ENCODE measurements at regions not wholly inside any gene's neighbourhood (a gene's known extent, or its start where the extent isn't known, plus 50 kb on each side); places are given as distances from the start of the nearest gene placed in this dataset.

GRCh38 chr12:92506891-92507290, 195.9 kb upstream of the PLEKHG7 start:
- Mint-ChIP-seq H3K27me3 (no peaks in the 10 kb centered on the region), H3K36me3 (peaks cover 3% of the 10 kb centered on the region), H3K27ac (no peak overlapping the region), H3K4me1 (peaks cover 39% of the 10 kb centered on the region), H3K4me3 (no peak overlapping the region), H3K9me3 (peaks cover 6% of the 10 kb centered on the region)
- DNase-seq = no peak
- CTCF ChIA-PET = interaction anchor here (5.6 to 6.3 kb wide), 2 partner anchors 13 to 63 kb away, joined by 32 to 54 read pairs; no protein-coding TSS in a partner anchor

DNA sequence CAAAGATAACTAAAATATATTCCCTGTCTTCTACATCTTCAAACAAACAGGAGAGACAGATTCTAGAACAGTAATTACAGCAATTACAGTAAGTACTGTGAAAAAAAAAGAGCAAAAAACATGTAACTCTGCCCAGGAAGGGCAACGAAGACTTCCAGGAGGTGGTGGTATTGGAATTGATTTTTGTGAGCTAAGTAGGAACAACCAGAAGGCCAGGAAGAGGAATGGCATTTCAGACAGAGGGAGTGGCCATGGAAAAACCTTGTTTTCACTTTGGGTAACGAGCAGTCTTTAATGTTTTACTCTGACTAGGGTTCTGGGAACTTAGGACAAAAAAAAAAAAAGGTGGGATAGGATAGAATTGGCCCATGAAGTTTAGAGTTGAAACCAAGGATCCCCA, 196.3 kb upstream of the PLEKHG7 start:
- CTCF ChIA-PET = interaction anchor here (1.4 to 6.3 kb wide), 3 partner anchors 9 to 63 kb away, joined by 6 to 54 read pairs (median 32); no protein-coding TSS in a partner anchor
- H3K27me3 Mint-ChIP-seq = no peaks in the 10 kb centered on the region
- peaks cover 42% of the 10 kb centered on the region for H3K4me1 Mint-ChIP-seq
- H3K4me3 Mint-ChIP-seq = no peak overlapping the region
- H3K27ac Mint-ChIP-seq = peak overlapping the region; percentile 89
- peaks cover 6% of the 10 kb centered on the region for H3K9me3 Mint-ChIP-seq
- DNase-seq = no peak
- H3K36me3 Mint-ChIP-seq = peaks cover 3% of the 10 kb centered on the region

DNA sequence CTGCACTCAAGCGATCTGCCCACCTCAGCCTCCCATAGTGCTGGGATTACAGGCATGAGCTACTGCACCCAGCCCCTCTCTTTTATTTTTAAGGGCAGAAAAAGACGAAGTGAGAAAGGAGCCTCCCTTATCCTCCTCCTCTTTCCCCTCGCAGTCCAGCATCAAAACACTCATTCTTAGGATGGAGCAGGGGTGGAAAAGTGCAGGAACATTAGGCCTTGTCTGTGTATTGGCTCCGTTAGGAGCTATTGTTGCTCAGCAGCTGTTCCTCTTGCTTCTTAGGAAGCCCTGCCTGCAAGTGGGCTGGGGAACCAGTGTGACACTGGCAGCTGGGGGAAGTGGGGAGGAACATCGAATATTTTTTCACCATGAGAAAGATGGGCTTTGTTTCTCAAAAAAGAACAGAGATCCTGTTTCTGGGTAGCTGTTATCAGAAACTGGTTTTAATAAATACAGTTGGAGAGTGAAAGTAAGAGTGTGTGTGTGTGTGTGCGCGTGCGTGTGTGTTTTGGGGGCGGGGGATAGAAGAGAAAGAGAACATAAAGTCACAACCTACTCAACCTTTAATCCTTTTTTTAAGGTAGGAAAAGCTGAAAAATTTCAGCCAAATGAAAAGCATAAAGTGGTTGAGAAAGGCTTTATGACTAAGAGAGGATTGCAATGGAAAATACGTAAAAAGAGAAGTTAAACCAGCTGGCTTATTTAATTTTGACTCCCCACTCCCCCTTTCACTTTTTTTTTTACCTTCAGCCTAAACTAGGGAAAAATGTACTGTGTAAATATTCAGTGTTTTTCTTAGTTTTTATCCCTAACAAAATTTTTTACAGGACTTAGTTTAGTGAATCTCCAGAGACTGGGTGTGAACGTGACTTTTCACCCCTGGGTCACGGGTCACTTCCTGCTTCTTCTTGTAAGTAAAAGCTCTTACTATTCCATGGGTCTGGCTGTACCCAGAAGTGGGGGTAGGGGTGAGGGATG, 197.2 kb upstream of the PLEKHG7 start:
- Mint-ChIP-seq H3K36me3 (peaks cover 3% of the 10 kb centered on the region), H3K9me3 (peaks cover 6% of the 10 kb centered on the region), H3K27ac (peak overlapping the region; percentile 89), H3K27me3 (no peaks in the 10 kb centered on the region), H3K4me1 (peaks cover 42% of the 10 kb centered on the region), H3K4me3 (peak overlapping the region; percentile 68)
- CTCF ChIA-PET = interaction anchor here (1.1 to 6.3 kb wide), 5 partner anchors 10 to 64 kb away, joined by 3 to 54 read pairs (median 6); no protein-coding TSS in a partner anchor
- DNase-seq = peak; percentile 74

DNA sequence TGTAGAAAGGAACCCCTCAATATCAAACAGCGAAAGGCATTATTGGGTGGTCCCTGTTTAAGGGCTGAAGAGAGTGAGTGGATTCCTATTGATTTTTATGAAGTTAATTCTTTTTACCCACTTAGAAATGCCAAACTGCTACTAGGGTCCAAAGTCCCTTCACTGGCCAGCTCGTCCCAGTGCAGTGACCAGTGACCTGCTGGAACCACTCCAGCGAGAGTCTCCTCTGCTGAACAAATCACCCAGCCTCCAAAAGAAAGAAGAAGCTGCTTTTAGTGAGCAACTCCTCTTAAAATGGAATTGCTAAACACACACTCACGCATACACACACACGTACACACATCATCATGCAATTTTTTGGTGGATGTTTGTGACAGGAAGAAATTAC, 198.2 kb upstream of the PLEKHG7 start:
- Mint-ChIP-seq H3K4me3 (no peak overlapping the region), H3K4me1 (peaks cover 42% of the 10 kb centered on the region), H3K9me3 (peaks cover 6% of the 10 kb centered on the region), H3K36me3 (peaks cover 3% of the 10 kb centered on the region), H3K27ac (peak overlapping the region; percentile 33), H3K27me3 (no peaks in the 10 kb centered on the region)
- DNase-seq = no peak
- CTCF ChIA-PET = interaction anchor here (0.8 to 6.3 kb wide), 8 partner anchors 11 to 360 kb away, joined by 3 to 54 read pairs (median 4); no protein-coding TSS in a partner anchor

GRCh38 chr12:92503971-92504593, 198.7 kb upstream of the PLEKHG7 start:
- peaks cover 42% of the 10 kb centered on the region for H3K4me1 Mint-ChIP-seq
- H3K27me3 Mint-ChIP-seq = no peaks in the 10 kb centered on the region
- DNase-seq = no peak
- H3K9me3 Mint-ChIP-seq = peaks cover 6% of the 10 kb centered on the region
- H3K36me3 Mint-ChIP-seq = peaks cover 3% of the 10 kb centered on the region
- H3K4me3 Mint-ChIP-seq = no peak overlapping the region
- peak overlapping the region; percentile 33 for H3K27ac Mint-ChIP-seq
- CTCF ChIA-PET = interaction anchor here (0.6 to 6.3 kb wide), 11 partner anchors 10 to 363 kb away, joined by 3 to 54 read pairs (median 4); no protein-coding TSS in a partner anchor

GRCh38 chr12:92503029-92503931, 199.5 kb upstream of the PLEKHG7 start:
- peaks cover 3% of the 10 kb centered on the region for H3K36me3 Mint-ChIP-seq
- CTCF ChIA-PET = interaction anchor here (0.6 to 6.3 kb wide), 14 partner anchors 8 to 1121 kb away, joined by 3 to 54 read pairs (median 5); no protein-coding TSS in a partner anchor
- H3K9me3 Mint-ChIP-seq = peaks cover 6% of the 10 kb centered on the region
- DNase-seq = no peak
- peak overlapping the region; percentile 70 for H3K27ac Mint-ChIP-seq
- peaks cover 42% of the 10 kb centered on the region for H3K4me1 Mint-ChIP-seq
- H3K27me3 Mint-ChIP-seq = no peaks in the 10 kb centered on the region
- no peak overlapping the region for H3K4me3 Mint-ChIP-seq

DNA sequence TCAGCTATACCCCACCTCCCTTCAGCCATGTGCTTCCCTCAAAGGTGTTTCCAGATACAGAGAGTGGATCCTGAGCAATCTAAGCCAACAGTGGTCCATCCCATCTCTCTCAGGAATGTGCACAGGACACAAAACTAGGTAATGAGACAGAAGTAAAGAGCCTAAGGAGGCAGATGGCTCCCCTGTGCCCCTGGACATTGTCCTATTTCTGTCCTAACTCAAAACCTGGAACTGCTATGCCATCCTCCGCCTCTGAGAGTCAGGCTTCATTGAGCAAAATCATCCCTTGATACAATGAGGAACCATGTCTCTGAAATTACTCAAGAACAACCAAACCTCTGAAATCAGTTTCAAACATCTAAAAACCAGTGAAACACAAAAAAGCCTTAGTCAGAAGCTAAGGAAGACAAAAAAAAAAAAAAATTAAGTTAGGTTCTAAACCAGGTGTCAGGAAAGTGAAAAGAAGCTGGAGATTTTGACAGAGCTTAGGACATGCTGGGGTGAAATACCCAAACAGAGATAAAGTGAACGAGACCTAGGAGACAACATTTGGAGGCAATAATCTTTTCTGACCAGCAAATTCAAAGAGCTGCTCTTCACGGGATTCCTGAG, 200.3 kb upstream of the PLEKHG7 start:
- Mint-ChIP-seq H3K27ac (peak overlapping the region; percentile 70), H3K4me3 (no peak overlapping the region), H3K27me3 (no peaks in the 10 kb centered on the region), H3K36me3 (peaks cover 3% of the 10 kb centered on the region), H3K4me1 (peaks cover 42% of the 10 kb centered on the region), H3K9me3 (peaks cover 6% of the 10 kb centered on the region)
- CTCF ChIA-PET = interaction anchor here (0.7 to 6.3 kb wide), 11 partner anchors 8 to 1120 kb away, joined by 3 to 54 read pairs (median 5); no protein-coding TSS in a partner anchor
- DNase-seq = no peak

DNA sequence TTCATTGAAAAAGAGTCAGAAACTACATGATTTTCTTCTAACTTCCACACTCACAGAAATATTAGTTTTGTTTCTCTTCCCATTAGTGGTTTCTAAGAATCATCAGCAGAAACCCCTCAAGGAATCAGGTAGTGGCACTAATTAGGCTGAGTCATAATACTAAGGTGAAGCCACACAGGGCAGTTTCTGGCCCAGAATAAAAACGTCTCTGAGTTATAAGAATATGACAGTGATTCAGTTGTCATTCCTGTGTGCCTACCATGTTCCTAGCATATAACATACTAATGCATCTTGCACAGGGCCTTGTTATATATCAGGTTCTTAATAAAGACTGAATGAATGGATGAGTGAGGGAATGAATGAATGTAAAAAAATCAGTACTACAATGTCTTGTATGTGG, 206.0 kb upstream of the PLEKHG7 start:
- CTCF ChIA-PET = no interaction called here
- DNase-seq = no peak
- no peak overlapping the region for H3K4me3 Mint-ChIP-seq
- H3K9me3 Mint-ChIP-seq = peaks cover 7% of the 10 kb centered on the region
- H3K4me1 Mint-ChIP-seq = peaks cover 8% of the 10 kb centered on the region
- no peak overlapping the region for H3K27ac Mint-ChIP-seq
- no peaks in the 10 kb centered on the region for H3K27me3 Mint-ChIP-seq
- no peaks in the 10 kb centered on the region for H3K36me3 Mint-ChIP-seq

GRCh38 chr12:92495108-92495507, 207.7 kb upstream of the PLEKHG7 start:
- Mint-ChIP-seq H3K36me3 (no peaks in the 10 kb centered on the region), H3K4me3 (no peak overlapping the region), H3K27me3 (no peaks in the 10 kb centered on the region), H3K4me1 (peaks cover 6% of the 10 kb centered on the region), H3K9me3 (peaks cover 11% of the 10 kb centered on the region), H3K27ac (no peak overlapping the region)
- DNase-seq = no peak
- CTCF ChIA-PET = interaction anchor here (1.1 to 4.7 kb wide), 2 partner anchors 10 to 81 kb away, joined by 3 to 32 read pairs; no protein-coding TSS in a partner anchor

DNA sequence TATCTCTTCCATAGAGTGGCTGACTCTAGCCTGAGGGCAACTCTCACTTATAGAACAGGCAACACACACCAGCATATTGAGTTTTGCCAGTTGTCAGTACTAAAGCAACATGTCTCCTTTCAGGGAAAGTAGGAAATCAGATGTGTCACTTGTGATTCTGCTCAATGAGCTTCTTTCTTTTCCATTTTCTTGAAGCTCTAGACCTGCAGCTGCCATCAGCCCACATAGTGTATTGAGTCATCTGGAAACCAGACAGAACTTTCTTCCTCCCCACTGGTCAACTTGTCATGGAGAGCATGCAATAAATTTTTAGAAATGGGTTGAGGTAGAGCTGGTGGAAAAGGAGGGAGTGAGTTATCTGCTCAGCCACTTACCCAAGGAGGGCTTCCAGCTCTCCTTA, 209.0 kb upstream of the PLEKHG7 start:
- peaks cover 15% of the 10 kb centered on the region for H3K9me3 Mint-ChIP-seq
- H3K27ac Mint-ChIP-seq = no peak overlapping the region
- H3K27me3 Mint-ChIP-seq = no peaks in the 10 kb centered on the region
- DNase-seq = no peak
- H3K4me1 Mint-ChIP-seq = peaks cover 8% of the 10 kb centered on the region
- H3K36me3 Mint-ChIP-seq = no peaks in the 10 kb centered on the region
- H3K4me3 Mint-ChIP-seq = no peak overlapping the region
- CTCF ChIA-PET = interaction anchor here (0.9 to 4.7 kb wide), 2 partner anchors 11 to 85 kb away, joined by 3 to 32 read pairs; no protein-coding TSS in a partner anchor

DNA sequence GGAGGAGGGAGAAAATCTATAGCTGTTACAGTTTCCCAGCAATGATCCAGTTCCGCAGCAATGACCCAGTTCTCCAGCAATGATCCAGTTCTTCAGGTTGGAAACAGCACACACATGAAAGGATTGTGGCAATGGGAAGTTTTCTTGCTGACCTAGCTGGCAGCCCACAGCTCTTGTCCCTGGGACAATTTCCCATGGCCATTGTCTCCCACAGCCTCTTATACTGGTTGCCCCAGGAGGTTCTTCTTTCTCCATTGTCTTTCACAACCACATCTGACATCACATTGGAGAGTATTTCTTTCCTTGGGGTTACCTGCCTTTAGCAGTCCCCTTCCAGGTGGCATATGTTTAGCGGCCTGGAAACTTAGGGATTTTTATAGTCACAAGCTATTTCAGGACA, 209.8 kb upstream of the PLEKHG7 start:
- H3K9me3 Mint-ChIP-seq = peaks cover 15% of the 10 kb centered on the region
- H3K27me3 Mint-ChIP-seq = no peaks in the 10 kb centered on the region
- CTCF ChIA-PET = interaction anchor here (0.9 to 4.7 kb wide), 3 partner anchors 11 to 84 kb away, joined by 3 to 32 read pairs (median 6); no protein-coding TSS in a partner anchor
- H3K4me3 Mint-ChIP-seq = no peak overlapping the region
- no peak overlapping the region for H3K27ac Mint-ChIP-seq
- DNase-seq = no peak
- H3K4me1 Mint-ChIP-seq = peaks cover 13% of the 10 kb centered on the region
- H3K36me3 Mint-ChIP-seq = no peaks in the 10 kb centered on the region

GRCh38 chr12:92492291-92492690, 210.5 kb upstream of the PLEKHG7 start:
- no peak overlapping the region for H3K4me3 Mint-ChIP-seq

DNA sequence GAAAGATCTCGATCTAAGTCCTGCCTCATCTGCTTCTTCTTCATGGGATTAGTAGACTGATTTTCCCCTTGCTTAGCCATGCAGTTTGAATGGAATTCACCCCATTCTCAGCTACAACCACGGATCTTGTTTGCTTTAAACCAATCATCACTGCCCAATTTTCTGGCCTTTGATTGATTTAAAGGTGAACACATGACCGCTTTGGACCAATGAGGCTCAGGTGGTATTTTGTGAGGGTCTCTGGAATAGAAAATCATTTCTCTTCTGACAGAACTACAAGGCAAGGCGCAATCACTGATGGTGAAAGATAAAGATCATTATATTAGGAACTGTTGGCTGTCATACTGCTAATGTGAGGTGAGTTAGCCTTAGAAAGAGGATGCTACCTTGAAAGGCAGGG, 213.0 kb upstream of the PLEKHG7 start:
- Mint-ChIP-seq H3K27ac (no peak overlapping the region), H3K4me1 (peaks cover 19% of the 10 kb centered on the region), H3K27me3 (no peaks in the 10 kb centered on the region), H3K9me3 (peaks cover 12% of the 10 kb centered on the region), H3K4me3 (no peak overlapping the region), H3K36me3 (no peaks in the 10 kb centered on the region)
- no peak for DNase-seq
- CTCF ChIA-PET = no interaction called here

More at GRCh38 chr12:92492291-92492690, 210.5 kb upstream of the PLEKHG7 start:
- H3K9me3 Mint-ChIP-seq = peaks cover 15% of the 10 kb centered on the region
- DNase-seq = no peak
- H3K4me1 Mint-ChIP-seq = peaks cover 13% of the 10 kb centered on the region
- no peak overlapping the region for H3K27ac Mint-ChIP-seq
- H3K36me3 Mint-ChIP-seq = no peaks in the 10 kb centered on the region
- CTCF ChIA-PET = interaction anchor here (2.1 to 4.7 kb wide), 2 partner anchors 10 to 12 kb away, joined by 6 to 32 read pairs; no protein-coding TSS in a partner anchor
- no peaks in the 10 kb centered on the region for H3K27me3 Mint-ChIP-seq

Measured in activated naive CD4-positive, alpha-beta T cell treated with anti-CD3 and anti-CD28 coated beads, Interleukin-2, amount 10 ng/mL, durations not matched to agents 7 days and 5 days (primary cell).